GM12872 (cell line): ENCODE measurements at regions not wholly inside any gene's neighbourhood (a gene's known extent, or its start where the extent isn't known, plus 50 kb on each side); places are given as distances from the start of the nearest gene placed in this dataset.

Source experiments
- TF ChIP-seq, protein P1 (sequence below): IDR thresholded peaks from 3 replicates; pipeline ENCODE4 v1.5.1; 2011; ENCODE audit warnings: low read depth, mild to moderate bottlenecking, low read length, moderate library complexity; ENCODE audit not compliant: insufficient read depth

GRCh38 chr5:133896873-133897272, 71.6 kb downstream of the C5orf15 start:
- TF ChIP-seq, protein P1, sequence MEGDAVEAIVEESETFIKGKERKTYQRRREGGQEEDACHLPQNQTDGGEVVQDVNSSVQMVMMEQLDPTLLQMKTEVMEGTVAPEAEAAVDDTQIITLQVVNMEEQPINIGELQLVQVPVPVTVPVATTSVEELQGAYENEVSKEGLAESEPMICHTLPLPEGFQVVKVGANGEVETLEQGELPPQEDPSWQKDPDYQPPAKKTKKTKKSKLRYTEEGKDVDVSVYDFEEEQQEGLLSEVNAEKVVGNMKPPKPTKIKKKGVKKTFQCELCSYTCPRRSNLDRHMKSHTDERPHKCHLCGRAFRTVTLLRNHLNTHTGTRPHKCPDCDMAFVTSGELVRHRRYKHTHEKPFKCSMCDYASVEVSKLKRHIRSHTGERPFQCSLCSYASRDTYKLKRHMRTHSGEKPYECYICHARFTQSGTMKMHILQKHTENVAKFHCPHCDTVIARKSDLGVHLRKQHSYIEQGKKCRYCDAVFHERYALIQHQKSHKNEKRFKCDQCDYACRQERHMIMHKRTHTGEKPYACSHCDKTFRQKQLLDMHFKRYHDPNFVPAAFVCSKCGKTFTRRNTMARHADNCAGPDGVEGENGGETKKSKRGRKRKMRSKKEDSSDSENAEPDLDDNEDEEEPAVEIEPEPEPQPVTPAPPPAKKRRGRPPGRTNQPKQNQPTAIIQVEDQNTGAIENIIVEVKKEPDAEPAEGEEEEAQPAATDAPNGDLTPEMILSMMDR = no peak

- TF ChIP-seq, protein P1 = no peak
Observed at GRCh38 chr5:133895979-133896845, 72.2 kb downstream of the C5orf15 start.

DNA sequence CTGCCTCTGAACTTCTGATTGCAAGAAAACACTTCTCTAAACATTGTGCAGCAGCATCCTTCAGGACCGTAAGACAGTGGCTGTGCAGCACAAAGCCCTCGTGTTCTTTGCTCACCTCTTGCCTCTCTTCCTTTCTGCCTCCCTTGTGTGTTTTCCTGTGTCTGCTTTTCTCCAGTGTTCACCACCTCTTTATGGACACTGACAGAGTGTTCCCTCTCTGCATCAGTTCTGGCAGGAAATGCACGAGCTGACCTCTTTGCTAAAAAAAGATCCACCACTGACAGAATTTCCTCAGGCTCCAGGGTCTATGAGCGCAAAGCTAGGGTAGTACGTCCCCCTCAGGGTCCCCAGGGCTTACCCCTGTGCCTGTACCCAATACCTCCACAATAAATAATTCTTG, 74.3 kb downstream of the C5orf15 start:
- TF ChIP-seq, protein P1 = no peak

- TF ChIP-seq, protein P1 = no peak
Observed at GRCh38 chr5:133892774-133893173, 75.7 kb downstream of the C5orf15 start.

DNA sequence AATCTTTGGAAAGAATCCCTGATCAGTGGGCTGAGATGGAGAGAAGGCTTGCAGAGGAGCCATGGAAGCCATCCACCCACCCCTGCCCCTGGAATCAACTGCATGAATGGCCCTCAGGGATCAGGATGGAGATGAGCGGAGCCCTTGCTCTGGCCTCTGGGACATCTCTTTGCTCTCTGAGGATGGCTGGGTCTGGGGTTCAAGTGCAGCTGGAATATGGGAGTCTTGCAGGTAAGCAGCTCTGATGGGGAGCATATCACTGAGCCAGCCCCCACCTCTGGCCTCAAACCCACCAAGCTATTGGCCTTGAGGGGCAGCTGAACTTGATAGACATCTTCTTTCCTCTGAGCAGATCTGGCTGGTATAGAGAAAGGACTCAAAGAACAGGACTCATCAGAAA, 76.1 kb downstream of the C5orf15 start:
- TF ChIP-seq, protein P1 = no peak

DNA sequence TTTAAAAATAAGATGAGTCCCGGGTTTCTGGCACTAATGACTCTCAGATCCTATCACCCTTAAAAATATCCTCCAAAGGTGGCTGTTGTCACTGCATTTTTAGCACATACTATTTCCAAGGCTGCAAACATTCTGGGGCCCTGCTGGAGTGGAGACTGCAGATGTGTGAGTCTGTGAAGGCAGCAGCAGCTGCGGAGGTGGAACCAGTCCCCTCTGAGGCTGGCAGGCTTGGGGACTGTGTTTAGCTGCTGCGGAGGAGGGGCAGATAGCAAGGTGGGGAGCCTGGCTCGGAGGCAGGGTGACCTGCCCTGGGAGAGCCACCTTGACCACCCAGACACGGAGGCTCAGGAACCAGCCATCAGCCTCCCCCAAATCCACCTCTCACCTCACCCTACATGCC, 77.0 kb downstream of the C5orf15 start:
- TF ChIP-seq, protein P1 = no peak

DNA sequence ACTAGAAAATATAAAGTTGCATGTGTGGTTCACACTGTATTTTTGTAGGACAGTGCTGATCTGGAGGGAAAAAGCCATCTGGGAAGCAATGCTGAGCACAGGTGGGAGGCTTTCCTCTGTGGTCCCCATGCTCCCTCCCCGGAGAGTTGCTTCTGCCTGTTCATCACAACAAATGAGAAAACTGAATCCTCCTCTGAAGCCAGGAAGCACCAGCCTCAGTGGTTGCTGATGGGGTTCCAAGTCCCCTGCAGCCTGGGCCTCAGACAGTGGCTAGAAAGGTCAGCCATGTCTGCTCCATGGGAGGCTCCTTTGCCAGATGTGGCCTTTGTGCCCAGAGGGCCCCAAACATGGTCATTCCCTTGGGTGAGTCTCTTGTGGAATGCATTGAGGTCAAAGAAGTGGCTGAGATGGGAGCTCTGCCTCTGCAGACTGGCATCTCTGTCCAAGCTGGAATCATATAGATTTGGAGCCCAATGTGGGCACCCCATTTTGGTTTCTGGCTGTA, 77.6 kb downstream of the C5orf15 start:
- TF ChIP-seq, protein P1 = no peak
